PC-3 (cell line): ENCODE measurements at regions not wholly inside any gene's neighbourhood (a gene's known extent, or its start where the extent isn't known, plus 50 kb on each side); places are given as distances from the start of the nearest gene placed in this dataset.

ENCODE experiments used
- EZH2 ChIP-seq: fragments of 300-600 bp; sonication (generic); IDR thresholded peaks from one replicate; pipeline ENCODE4 v1.6.1; 2017; ENCODE audit warnings: antibody characterized with exemption, mild to moderate bottlenecking, low read length; ENCODE audit not compliant: unreplicated experiment
- EZH2phosphoT487 ChIP-seq: fragments of 300-600 bp; sonication (generic); IDR thresholded peaks from 2 replicates; pipeline ENCODE4 v1.6.1; 2018; ENCODE audit warnings: mild to moderate bottlenecking, antibody characterized with exemption, low read length, borderline replicate concordance
- TF ChIP-seq, protein P1 (sequence below): fragments of 300-600 bp; sonication (generic); conservative IDR thresholded peaks from 2 replicates; pipeline ENCODE4 v1.5.1; 2017; ENCODE audit warnings: antibody characterized with exemption, low read depth, mild to moderate bottlenecking, low read length

DNA sequence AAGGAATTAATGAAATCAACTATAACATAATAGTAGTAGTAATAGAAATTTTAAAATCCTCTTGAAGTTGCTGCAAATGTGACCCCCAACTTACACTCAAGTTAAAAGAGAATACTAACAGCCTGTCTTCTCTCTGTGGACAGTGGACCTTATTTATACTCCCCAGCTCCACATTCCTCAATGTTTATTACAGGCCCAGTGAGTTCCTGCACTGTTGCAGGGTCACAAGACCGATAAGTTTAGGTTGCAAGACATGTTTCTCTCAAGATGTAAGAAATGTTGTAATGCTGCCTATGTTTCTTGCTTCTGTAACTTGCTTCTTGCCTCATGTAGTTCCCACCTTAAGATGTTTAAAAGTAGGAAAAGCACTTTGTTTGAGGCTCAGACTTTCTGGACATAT is 888.1 kb downstream of the PDCD6IP start:
- TF ChIP-seq, protein P1, sequence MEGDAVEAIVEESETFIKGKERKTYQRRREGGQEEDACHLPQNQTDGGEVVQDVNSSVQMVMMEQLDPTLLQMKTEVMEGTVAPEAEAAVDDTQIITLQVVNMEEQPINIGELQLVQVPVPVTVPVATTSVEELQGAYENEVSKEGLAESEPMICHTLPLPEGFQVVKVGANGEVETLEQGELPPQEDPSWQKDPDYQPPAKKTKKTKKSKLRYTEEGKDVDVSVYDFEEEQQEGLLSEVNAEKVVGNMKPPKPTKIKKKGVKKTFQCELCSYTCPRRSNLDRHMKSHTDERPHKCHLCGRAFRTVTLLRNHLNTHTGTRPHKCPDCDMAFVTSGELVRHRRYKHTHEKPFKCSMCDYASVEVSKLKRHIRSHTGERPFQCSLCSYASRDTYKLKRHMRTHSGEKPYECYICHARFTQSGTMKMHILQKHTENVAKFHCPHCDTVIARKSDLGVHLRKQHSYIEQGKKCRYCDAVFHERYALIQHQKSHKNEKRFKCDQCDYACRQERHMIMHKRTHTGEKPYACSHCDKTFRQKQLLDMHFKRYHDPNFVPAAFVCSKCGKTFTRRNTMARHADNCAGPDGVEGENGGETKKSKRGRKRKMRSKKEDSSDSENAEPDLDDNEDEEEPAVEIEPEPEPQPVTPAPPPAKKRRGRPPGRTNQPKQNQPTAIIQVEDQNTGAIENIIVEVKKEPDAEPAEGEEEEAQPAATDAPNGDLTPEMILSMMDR: no peak
- TF ChIP-seq EZH2: no peak
- TF ChIP-seq EZH2phosphoT487: no peak
